Nephron (organoid): ENCODE measurements at regions not wholly inside any gene's neighbourhood (a gene's known extent, or its start where the extent isn't known, plus 50 kb on each side); places are given as distances from the start of the nearest gene placed in this dataset.

Experiments used
- H3K27ac Mint-ChIP-seq, 3 experiments: 2 replicates each; pipeline ENCODE4 v1.8.0; 2020; ENCODE audit warnings: mixed read lengths in 3 of 3, mild to moderate bottlenecking in 2 of 3, moderate library complexity in 1 of 3
- H3K27me3 Mint-ChIP-seq: 2 replicates; pipeline ENCODE4 v1.8.0; 2021; ENCODE audit warnings: low read depth, mild to moderate bottlenecking, moderate library complexity, mixed read lengths
- H3K36me3 Mint-ChIP-seq: 2 replicates; pipeline ENCODE4 v1.8.0; 2020; ENCODE audit warnings: low read depth, mixed read lengths
- H3K4me1 Mint-ChIP-seq: 2 replicates; pipeline ENCODE4 v1.8.0; 2020; ENCODE audit warnings: mixed read lengths
- H3K4me3 Mint-ChIP-seq, 3 experiments: 2 replicates each; pipeline ENCODE4 v1.8.0; 2020; ENCODE audit warnings: mild to moderate bottlenecking in 3 of 3, mixed read lengths in 3 of 3, moderate library complexity in 2 of 3
- H3K9me3 Mint-ChIP-seq: 2 replicates; pipeline ENCODE4 v1.8.0; 2020; ENCODE audit warnings: mixed read lengths
- TF ChIP-seq, protein P1 (sequence below), 3 experiments: fragments of 200-600 bp; sonication (generic); IDR thresholded peaks; one replicate each; pipeline ENCODE4 v1.5.0; 2021; ENCODE audit warnings: antibody characterized with exemption in 3 of 3; ENCODE audit not compliant: unreplicated experiment in 3 of 3

DNA sequence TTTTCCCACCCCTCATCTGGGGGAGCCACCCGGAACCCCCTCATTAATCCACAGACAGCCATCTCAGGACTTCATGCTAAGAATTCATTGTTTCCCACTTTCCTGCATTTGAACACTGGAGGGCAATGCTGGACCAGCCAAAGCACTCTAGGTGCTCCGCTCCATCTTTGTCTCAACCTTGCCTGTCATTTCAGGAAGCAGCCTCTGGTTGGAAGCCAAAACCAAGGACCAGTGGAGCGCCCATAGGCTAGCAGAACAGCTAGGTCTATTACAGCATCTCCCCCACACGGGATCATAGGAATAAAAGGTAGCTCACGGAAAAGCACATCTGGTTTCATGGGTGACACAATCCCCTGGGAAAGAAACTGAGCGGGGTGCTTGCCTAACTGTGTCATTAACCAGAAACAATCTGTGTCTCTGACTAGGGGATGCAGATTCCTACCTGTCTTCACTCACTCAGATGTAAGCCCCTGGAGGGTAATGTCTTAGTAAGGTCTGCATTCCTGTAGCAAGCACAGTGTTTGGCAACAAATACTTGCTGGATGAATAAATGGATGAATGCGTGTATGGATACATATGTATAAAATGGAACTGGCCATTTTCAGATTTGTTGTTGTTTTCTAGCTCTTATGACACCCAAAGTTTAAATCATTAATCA lies 197.0 kb downstream of the DAD1 start:
- peaks cover 24% of the 10 kb centered on the region for H3K27me3 Mint-ChIP-seq
- H3K4me3 Mint-ChIP-seq = peak overlapping the region in 1 of 3 experiments; percentile 9
- TF ChIP-seq, protein P1, sequence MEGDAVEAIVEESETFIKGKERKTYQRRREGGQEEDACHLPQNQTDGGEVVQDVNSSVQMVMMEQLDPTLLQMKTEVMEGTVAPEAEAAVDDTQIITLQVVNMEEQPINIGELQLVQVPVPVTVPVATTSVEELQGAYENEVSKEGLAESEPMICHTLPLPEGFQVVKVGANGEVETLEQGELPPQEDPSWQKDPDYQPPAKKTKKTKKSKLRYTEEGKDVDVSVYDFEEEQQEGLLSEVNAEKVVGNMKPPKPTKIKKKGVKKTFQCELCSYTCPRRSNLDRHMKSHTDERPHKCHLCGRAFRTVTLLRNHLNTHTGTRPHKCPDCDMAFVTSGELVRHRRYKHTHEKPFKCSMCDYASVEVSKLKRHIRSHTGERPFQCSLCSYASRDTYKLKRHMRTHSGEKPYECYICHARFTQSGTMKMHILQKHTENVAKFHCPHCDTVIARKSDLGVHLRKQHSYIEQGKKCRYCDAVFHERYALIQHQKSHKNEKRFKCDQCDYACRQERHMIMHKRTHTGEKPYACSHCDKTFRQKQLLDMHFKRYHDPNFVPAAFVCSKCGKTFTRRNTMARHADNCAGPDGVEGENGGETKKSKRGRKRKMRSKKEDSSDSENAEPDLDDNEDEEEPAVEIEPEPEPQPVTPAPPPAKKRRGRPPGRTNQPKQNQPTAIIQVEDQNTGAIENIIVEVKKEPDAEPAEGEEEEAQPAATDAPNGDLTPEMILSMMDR (IDR thresholded peaks at IDR 0.05; ENCODE audit: unreplicated experiment in 3 of 3) = peak; percentile 74 to 92 (median 87)
- no peaks in the 10 kb centered on the region for H3K36me3 Mint-ChIP-seq
- no peaks in the 10 kb centered on the region for H3K9me3 Mint-ChIP-seq
- peaks cover 21% of the 10 kb centered on the region for H3K4me1 Mint-ChIP-seq
- H3K27ac Mint-ChIP-seq = peak overlapping the region; percentile 73 to 90 (median 84)

DNA sequence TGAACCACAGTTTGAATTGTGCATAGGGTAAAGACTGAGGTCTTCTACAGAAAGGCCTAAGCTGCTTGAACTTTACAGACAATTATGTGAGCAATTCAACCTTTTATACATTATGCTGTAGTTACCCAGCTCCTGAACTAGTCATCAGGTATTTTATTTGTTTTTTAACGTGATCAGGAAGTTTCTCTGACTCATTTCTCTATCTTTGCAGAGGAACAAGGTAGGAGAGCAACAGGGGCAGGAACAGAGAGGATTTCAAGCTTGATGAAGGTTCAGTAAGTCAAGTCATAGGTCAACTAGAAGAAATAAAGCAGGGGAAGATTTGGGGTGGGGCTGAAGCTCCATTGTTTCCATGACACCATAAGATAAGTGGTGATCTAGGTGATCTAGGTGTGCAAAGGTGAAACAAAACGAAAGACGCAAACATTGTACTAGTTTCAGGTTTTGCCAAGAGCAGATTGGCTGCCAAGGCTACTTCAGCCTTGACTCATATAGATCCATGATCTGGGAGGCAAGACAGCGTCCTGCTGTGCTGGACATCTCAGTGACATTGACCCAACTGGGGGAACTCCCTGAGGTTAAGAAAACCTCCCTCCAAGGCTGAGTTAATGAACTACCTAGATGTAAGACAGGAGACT lies 198.1 kb downstream of the DAD1 start:
- no peaks in the 10 kb centered on the region for H3K9me3 Mint-ChIP-seq
- TF ChIP-seq, protein P1 (IDR thresholded peaks at IDR 0.05; ENCODE audit: unreplicated experiment in 3 of 3) = no peak

DNA sequence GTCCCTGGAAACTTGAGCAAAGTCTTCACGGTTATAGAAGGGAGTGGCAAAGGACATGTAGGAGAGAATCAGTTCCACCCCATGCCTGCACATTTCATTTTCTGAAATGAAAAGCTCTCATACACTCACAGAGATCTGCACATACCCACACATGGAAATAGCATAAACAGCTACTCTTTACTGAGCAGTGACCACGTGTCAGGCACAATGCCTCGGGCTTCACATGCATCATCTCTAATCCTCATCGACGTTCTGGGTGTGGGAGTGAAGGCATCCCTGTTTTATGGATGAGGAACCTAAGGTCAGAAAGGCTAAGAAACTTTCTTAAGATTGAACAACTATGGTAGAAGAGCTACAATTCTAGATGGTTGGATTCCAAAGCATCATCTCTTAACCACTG lies 198.8 kb downstream of the DAD1 start:
- Mint-ChIP-seq H3K27ac (no peak overlapping the region), H3K27me3 (peaks cover 25% of the 10 kb centered on the region), H3K36me3 (no peaks in the 10 kb centered on the region), H3K4me1 (peaks cover 30% of the 10 kb centered on the region), H3K9me3 (no peaks in the 10 kb centered on the region), H3K4me3 (no peak overlapping the region)
- TF ChIP-seq, protein P1 (IDR thresholded peaks at IDR 0.05; ENCODE audit: unreplicated experiment in 3 of 3) = no peak

More for the DNA sequence above, 198.1 kb downstream of the DAD1 start:
- Mint-ChIP-seq H3K36me3 (no peaks in the 10 kb centered on the region), H3K27ac (peak overlapping the region; percentile 10 to 84 (median 22)), H3K4me1 (peaks cover 23% of the 10 kb centered on the region), H3K4me3 (no peak overlapping the region), H3K27me3 (peaks cover 23% of the 10 kb centered on the region)

DNA sequence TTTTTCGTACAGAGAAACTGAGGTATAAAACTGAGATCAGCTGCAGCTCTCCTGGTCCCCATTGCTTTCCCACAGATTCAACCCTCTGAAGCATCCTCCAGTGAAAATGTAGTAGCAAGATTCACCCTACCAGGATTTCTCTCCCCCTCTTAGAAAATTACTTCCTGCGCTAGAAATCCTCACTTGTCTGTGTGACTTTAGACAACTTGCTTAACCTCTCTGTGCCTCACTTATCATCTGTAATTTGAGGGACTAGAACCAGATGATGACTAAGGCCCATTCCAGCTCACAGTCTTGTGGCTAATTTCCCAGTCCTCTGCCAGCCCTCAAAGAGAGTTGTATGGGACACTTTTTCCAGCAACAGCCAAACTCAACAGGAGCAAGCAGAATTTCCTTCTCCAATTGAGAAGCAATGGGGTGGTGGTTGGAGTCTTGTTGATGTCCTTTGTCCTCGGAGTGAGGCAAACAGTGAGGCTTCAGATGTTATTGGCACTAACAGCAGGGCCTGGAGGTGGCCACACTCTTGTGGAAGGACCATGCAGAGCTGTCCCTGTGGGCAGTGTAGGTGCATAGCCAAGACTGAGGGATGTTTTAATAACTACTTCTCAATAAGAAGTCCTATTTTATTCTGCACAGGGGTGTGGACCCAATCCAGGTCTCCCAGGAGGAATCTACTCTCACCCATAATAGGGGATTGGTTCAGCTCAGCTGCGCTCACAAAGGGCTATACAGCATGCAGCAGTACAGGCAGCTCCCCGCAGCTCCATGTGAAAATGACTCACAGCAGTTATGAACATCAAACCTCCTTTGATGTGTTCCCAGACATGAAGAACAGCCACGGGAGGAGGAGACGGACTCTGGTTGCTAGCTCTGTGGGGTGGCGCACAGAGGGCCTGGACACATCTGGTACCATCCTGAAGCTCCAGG lies 200.1 kb downstream of the DAD1 start:
- TF ChIP-seq, protein P1 (IDR thresholded peaks at IDR 0.05; ENCODE audit: unreplicated experiment in 3 of 3) = no peak
- Mint-ChIP-seq H3K27me3 (peaks cover 25% of the 10 kb centered on the region), H3K27ac (no peak overlapping the region)

DNA sequence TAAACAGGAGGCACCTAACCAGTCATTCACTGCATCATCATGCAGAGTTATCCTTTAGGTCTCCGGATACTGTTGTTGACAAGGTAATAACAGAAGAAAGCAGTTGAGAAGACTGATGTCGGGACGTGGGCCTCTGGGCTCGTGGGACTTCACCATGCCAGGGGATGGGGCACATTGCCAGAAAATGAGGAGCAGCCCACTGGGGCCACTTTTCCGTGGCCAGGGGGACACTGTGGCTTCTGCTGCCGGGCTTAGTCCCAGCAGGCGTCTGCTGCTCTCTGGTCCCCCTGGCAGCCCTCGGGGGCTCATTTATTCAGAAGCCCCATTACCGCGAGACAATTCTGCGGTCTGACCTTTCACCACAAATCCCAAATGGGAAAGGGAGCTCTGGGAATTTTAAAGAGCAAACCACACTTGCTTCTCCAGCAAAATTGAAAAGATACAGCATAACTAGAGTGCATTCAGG lies 201.2 kb downstream of the DAD1 start:
- H3K4me3 Mint-ChIP-seq = peak overlapping the region in 2 of 3 experiments; percentile 20 to 41
- H3K27ac Mint-ChIP-seq = peak overlapping the region in 2 of 3 experiments; percentile 67 to 91
- H3K9me3 Mint-ChIP-seq = no peaks in the 10 kb centered on the region
- TF ChIP-seq, protein P1 (IDR thresholded peaks at IDR 0.05; ENCODE audit: unreplicated experiment in 3 of 3) = peak in 1 of 3 experiments; percentile 12
- no peaks in the 10 kb centered on the region for H3K36me3 Mint-ChIP-seq
- H3K4me1 Mint-ChIP-seq = peaks cover 29% of the 10 kb centered on the region
- H3K27me3 Mint-ChIP-seq = peaks cover 25% of the 10 kb centered on the region

More for the DNA sequence above, 200.1 kb downstream of the DAD1 start:
- H3K36me3 Mint-ChIP-seq = no peaks in the 10 kb centered on the region
- H3K9me3 Mint-ChIP-seq = no peaks in the 10 kb centered on the region
- peaks cover 29% of the 10 kb centered on the region for H3K4me1 Mint-ChIP-seq
- no peak overlapping the region for H3K4me3 Mint-ChIP-seq
